GM12874 (cell line): ENCODE measurements at regions not wholly inside any gene's neighbourhood (a gene's known extent, or its start where the extent isn't known, plus 50 kb on each side); places are given as distances from the start of the nearest gene placed in this dataset.

ENCODE experiments used
- CTCF ChIP-seq: IDR thresholded peaks from 2 replicates; pipeline ENCODE4 v1.5.1; 2011; ENCODE audit warnings: low read depth, mild to moderate bottlenecking, control low read depth, low read length, moderate library complexity; ENCODE audit not compliant: insufficient read depth

GRCh38 chr14:38561657-38562056 is 305.8 kb upstream of the CLEC14A start:
- TF ChIP-seq CTCF = no peak

GRCh38 chr14:38559711-38560110 is 303.8 kb upstream of the CLEC14A start:
- no peak for TF ChIP-seq CTCF

GRCh38 chr14:38556252-38556651 is 300.4 kb upstream of the CLEC14A start:
- no peak for TF ChIP-seq CTCF

- no peak for TF ChIP-seq CTCF
Observed at GRCh38 chr14:38554026-38554425, 298.1 kb upstream of the CLEC14A start.

- TF ChIP-seq CTCF = no peak
Observed at GRCh38 chr14:38553586-38553985, 297.7 kb upstream of the CLEC14A start.

GRCh38 chr14:38549564-38549963 is 293.7 kb upstream of the CLEC14A start:
- no peak for TF ChIP-seq CTCF

- TF ChIP-seq CTCF = no peak
Observed at GRCh38 chr14:38547961-38548490, 292.1 kb upstream of the CLEC14A start.
